ENCODE measurements at regions not wholly inside any gene's neighbourhood (a gene's known extent, or its start where the extent isn't known, plus 50 kb on each side); places are given as distances from the start of the nearest gene placed in this dataset.

DNA sequence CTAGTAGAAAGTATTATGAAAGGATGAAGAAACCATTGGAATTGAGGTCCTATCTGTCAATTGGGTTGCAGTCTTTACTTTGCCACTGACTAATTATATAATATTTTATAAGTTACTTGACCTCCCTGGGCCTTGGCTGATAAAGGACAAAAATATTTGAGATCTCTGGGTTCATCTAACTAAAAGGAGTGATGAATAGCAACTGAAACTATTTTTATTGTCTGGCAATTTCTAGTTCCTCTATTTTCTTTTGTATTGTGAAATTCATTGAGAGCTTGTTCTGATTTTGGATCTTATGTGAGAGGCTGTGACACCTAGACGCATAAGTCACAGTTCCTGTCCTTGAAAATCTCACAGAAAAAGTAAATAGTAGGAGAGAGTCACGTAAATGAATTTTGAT is 415.7 kb upstream of the ATP2B1 start:
- Histone ChIP-seq H3K4ac (ENCODE audit: low read depth, low read length) (no peak overlapping the region), H2BK20ac (ENCODE audit: low read depth, low read length, poor library complexity, severe bottlenecking) (no peak overlapping the region), H3K4me2 (ENCODE audit: insufficient read depth, insufficient read length, low read length) (no peak overlapping the region), H3K79me1 (ENCODE audit: insufficient read depth, low read depth, low read length, poor library complexity, severe bottlenecking) (no peaks in the 10 kb centered on the region), H2BK5ac (ENCODE audit: insufficient read length, low read length) (no peak overlapping the region), H3K23ac (ENCODE audit: insufficient read length, low read depth, low read length) (no peak overlapping the region), H3K27me3 (ENCODE audit: insufficient read depth, low read length) (no peaks in the 10 kb centered on the region), H2BK15ac (ENCODE audit: low read depth, low read length) (no peak overlapping the region), H3K56ac (ENCODE audit: insufficient read length, low read depth, low read length) (no peak overlapping the region), H3K14ac (ENCODE audit: insufficient read depth, low read length) (no peak overlapping the region), H4K8ac (replicated peaks; ENCODE audit: insufficient read length, low read depth, low read length) (no peak overlapping the region), H4K91ac (ENCODE audit: insufficient read length, low read depth, low read length) (no peak overlapping the region), H3K9ac (ENCODE audit: extremely low read depth, insufficient read length, low read length) (no peak overlapping the region), H2BK120ac (ENCODE audit: low read depth, low read length, poor library complexity, severe bottlenecking) (no peak overlapping the region), H3K18ac (ENCODE audit: insufficient read length, low read depth, low read length) (no peak overlapping the region), H2AFZ (ENCODE audit: low read length) (no peak overlapping the region), H3K4me1 (ENCODE audit: insufficient read depth, low read length) (no peaks in the 10 kb centered on the region), H2BK12ac (ENCODE audit: insufficient read length, low read depth, low read length) (no peak overlapping the region), H3K9me3 (ENCODE audit: control insufficient read depth, low read depth, low read length) (no peaks in the 10 kb centered on the region), H4K20me1 (ENCODE audit: control insufficient read depth, insufficient read depth, insufficient read length) (no peaks in the 10 kb centered on the region), H3T11ph (ENCODE audit: low read length) (no peak overlapping the region), H3K27ac (ENCODE audit: insufficient read length, low read depth, low read length) (no peak overlapping the region), H2AK5ac (ENCODE audit: insufficient read length, low read length) (no peak overlapping the region), H3K23me2 (ENCODE audit: insufficient read length, low read depth, low read length, poor library complexity, severe bottlenecking) (no peaks in the 10 kb centered on the region), H3K79me2 (ENCODE audit: insufficient read depth, low read length) (no peaks in the 10 kb centered on the region), H4K5ac (ENCODE audit: insufficient read length, low read depth, low read length) (no peak overlapping the region)
- TF ChIP-seq, protein P1, sequence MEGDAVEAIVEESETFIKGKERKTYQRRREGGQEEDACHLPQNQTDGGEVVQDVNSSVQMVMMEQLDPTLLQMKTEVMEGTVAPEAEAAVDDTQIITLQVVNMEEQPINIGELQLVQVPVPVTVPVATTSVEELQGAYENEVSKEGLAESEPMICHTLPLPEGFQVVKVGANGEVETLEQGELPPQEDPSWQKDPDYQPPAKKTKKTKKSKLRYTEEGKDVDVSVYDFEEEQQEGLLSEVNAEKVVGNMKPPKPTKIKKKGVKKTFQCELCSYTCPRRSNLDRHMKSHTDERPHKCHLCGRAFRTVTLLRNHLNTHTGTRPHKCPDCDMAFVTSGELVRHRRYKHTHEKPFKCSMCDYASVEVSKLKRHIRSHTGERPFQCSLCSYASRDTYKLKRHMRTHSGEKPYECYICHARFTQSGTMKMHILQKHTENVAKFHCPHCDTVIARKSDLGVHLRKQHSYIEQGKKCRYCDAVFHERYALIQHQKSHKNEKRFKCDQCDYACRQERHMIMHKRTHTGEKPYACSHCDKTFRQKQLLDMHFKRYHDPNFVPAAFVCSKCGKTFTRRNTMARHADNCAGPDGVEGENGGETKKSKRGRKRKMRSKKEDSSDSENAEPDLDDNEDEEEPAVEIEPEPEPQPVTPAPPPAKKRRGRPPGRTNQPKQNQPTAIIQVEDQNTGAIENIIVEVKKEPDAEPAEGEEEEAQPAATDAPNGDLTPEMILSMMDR (conservative IDR thresholded peaks at IDR 0.05), result no peak
- no CpG with 5 or more reads among the region's 2 CpGs for WGBS (ENCODE audit: extremely low coverage, insufficient read length, low lambda C conversion rate)
- Mint-ChIP-seq H3K27me3 (ENCODE audit: low read depth) (no peaks in the 10 kb centered on the region; the same call in 1 of the 2 replicates), H3K27ac (no peak overlapping the region; a peak in 1 of 7 replicates), H3K9me3 (peaks cover 16% of the 10 kb centered on the region in 2 experiments), H3K36me3 (ENCODE audit: insufficient read depth in 1 of 3, low read depth in 3 of 3) (peaks cover 0 to 17% (median 3%) of the 10 kb centered on the region in 3 experiments; a peak in 3 of 7 replicates), H3K4me1 (peaks cover 0 to under 1% of the 10 kb centered on the region in 2 experiments; a peak in 2 of 4 replicates), H3K4me3 (no peak overlapping the region)
- no peak for DNase-seq

Measured in H9 (cell line).